A673 (cell line): ENCODE measurements at regions not wholly inside any gene's neighbourhood (a gene's known extent, or its start where the extent isn't known, plus 50 kb on each side); places are given as distances from the start of the nearest gene placed in this dataset.

Experiments
- CTCF ChIP-seq: fragments of 300-800, 200-600 bp; sonication (generic); conservative IDR thresholded peaks from 2 replicates; pipeline ENCODE4 v1.5.1; 2017; ENCODE audit warnings: low read depth, mild to moderate bottlenecking, antibody characterized with exemption, low read length, moderate library complexity, mixed read lengths
- EZH2 ChIP-seq: fragments of 200-600 bp; sonication (generic); IDR thresholded peaks from 2 replicates; pipeline ENCODE4 v1.6.1; 2017; ENCODE audit warnings: borderline replicate concordance, low read depth, mild to moderate bottlenecking, mixed read lengths, antibody characterized with exemption, low read length; ENCODE audit not compliant: poor library complexity, severe bottlenecking

GRCh38 chr12:25876383-25877045 lies 82.0 kb upstream of the RASSF8 start:
- no peak for TF ChIP-seq EZH2
- TF ChIP-seq CTCF, result no peak
